ENCODE measurements at regions not wholly inside any gene's neighbourhood (a gene's known extent, or its start where the extent isn't known, plus 50 kb on each side); places are given as distances from the start of the nearest gene placed in this dataset.
"Not testable (repeated sequence)": the region's sequence is repeated elsewhere in the genome, so short reads cannot be mapped to it uniquely, and the experiment has no call there.

DNA sequence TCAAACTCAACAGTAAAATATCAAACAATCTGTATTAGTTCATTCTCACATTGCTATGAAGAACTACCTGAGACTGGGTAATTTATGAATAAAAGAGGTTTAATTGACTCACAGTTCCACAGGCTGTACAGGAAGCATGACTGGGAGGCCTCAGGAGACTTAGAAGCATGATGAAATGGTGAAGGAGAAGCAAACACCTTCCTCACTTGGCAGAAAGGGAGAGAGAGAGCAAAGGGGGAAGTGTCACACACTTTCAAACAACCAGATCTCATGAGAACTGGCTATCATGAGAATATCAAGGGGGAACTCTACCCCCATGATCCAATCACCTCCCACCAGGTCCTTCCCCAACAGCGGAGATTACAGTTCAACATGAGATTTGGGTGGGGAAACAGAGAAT, 198.5 kb upstream of the CRIM1 start:
- not testable (repeated sequence) for FAIRE-seq

DNA sequence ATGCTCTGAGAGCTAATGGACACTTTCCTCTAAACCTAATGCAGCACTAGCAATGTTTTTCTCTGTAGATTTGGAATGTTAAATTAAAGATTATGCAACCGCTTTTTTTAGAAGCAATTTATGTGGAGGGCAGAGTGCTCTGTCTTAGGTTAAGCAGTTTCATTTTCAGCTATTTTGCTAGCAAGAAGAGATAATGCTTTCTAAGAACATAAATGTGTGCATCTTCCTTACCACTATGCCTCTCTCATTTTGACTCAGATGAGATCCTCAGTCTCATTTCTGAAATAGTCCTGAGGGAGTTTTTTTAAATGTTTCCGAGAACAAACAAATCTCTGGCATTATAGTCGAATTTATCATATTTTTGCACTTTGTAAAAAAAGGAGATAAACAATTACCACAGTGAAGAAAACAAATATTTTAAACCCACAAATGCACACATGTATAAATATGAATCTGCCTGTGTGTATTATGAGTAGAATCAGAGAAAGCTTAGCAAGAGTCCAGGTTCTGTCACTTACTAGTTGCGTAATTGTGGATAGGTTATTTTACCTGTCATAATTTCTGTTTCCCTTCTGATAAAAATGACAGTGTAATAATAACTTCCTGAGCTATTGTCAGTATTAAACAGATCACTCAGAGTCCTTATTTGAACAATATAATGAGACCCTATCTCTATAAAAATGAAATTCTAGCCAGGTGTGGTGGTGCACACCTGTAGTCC, 207.7 kb upstream of the CRIM1 start:
- FAIRE-seq, result no peak

DNA sequence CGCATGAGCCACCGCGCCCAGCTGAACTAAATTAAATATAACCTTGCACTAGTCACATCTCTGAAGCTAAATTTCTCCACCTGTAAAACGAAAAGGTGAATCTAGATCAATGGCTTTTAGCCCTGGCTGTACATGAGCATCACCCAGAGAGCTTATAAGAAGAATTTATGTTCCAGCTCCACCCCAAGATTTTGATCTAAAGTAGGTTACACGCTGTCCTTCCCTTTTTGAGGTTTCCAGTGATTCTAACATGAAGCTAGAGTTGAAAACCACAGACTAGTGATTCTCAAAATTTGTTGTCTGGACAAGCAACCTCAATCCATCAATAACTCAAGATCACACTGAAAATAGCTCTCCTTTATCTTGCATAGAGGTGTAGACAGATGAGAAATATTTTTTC, 208.8 kb upstream of the CRIM1 start:
- FAIRE-seq, result no peak

DNA sequence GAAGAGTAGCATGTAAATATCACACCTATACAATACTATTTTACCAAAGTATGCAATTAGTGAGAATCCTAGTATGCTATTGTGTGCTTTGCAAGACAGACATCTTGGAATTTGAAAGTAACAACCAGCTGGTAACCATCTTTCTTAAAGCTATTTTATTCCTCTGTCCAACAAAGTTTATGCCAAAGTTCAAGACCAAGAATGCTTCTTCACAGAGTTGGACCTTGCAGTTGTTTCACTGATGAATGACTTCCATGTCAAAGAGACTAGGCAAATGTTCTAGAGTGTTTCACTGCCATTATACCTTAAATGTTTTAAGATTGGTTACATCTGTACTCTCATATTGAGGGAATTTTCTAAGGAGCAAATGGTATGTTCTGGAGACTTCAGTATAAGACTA, 215.2 kb upstream of the CRIM1 start:
- FAIRE-seq, result no peak

DNA sequence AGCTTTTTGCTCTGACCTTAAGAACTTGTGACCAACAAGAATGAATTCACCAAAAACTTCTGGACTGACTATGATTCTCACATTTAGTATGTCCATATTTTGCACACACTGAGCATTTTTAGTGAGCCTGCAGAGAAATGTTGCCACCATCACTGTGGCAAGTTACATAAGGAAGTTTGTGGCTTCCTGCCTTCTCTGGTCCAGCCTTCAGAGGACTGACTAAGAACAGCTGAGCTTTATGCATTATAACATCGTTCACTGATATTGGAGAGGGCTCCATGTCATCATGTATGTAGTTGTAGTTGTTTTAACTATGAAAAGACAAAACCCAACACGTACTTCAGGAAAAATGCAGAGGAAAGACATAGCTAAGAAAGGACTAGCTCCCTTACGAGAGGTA, 218.0 kb upstream of the CRIM1 start:
- FAIRE-seq, result no peak

DNA sequence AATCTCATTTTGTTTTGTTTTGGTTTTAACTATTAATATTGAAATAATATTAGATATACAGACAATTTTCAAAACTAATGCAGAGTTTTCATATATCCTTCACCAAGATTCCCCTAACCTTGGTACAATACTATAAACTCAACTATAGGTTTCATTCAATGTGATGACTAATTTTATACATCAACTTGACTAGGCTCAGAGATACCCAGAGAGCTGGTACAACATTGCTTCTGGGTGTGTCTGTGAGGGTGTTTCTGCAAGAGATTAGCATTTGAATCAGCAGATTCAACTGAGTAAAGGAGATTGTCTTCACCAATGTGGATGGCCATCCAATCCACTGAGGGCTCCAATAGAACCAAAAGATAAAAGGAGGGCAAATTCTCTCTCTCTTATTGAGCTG, 221.3 kb upstream of the CRIM1 start:
- no peak for FAIRE-seq

DNA sequence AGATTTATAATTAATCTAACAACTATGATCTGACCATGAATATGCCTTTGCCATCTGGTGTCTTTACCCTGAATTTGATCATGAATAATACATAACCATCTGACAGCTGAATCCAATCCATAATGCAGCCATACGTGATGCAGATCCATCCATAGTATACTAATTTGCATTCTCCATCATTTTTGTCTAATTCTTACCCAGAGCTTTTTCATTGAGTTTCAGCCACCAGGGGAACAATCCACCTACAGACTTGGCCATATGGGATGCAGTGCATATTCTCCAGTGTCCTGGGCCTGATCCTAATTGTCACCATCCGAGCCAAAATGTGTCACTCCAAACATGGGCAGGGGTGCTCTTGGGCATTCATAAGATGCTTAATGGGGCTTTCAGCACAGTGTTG, 227.2 kb upstream of the CRIM1 start:
- no peak for FAIRE-seq

DNA sequence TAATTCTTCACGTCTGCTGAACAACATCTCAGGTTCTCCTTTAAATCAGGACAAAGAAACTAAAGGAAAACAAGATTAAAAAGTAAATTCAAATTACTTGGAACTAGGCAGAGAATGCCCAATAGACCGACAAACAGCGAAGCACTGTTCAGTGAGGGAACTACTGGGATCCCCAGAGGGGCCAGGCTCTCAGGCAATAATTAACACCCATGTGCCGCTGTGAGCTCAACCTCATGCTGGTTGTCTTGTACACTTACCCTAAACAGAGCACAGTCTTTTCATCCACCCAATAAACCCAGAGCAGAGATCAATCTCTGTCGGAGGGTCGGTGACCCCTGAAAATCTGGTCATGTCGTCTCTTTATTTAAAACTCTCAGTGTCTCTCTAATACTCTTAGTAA, 229.9 kb upstream of the CRIM1 start:
- no peak for FAIRE-seq

DNA sequence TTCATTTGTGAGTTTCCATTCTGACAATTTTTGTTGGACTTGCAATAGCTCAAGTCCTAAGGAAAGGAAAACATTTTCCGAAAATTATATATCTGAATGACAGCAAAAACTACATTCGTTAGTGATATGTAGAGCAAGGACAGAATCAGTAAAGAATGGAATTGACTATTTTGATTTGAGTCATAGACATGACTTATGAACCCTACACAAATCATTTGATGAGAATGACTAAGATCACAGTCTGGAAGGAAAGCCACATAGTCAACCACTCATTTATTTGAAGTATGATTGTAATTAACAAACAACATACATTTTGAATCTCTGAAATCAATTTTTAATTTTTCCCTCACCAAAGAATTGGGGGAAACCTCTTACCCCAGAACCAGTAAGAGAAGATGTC, 231.6 kb upstream of the CRIM1 start:
- no peak for FAIRE-seq

DNA sequence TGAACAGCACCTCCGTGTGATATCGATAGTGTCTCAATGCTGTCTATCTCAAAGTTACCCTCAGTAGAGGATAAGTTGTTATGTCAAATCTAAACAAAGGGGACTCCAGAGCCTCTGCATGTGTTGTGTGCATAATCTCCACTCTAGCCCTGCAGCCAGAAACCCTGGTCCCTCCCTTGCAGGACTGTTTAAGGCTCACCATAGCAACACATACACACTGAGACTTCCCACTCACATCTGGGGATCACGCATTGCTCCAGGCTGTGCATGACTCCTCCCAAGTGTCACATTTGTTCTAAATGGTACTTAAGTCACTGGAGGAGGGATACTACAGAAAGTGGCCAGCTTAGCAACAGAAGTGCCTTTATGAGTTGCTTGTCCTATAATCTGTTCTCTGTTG, 258.6 kb upstream of the CRIM1 start:
- FAIRE-seq, result no peak

DNA sequence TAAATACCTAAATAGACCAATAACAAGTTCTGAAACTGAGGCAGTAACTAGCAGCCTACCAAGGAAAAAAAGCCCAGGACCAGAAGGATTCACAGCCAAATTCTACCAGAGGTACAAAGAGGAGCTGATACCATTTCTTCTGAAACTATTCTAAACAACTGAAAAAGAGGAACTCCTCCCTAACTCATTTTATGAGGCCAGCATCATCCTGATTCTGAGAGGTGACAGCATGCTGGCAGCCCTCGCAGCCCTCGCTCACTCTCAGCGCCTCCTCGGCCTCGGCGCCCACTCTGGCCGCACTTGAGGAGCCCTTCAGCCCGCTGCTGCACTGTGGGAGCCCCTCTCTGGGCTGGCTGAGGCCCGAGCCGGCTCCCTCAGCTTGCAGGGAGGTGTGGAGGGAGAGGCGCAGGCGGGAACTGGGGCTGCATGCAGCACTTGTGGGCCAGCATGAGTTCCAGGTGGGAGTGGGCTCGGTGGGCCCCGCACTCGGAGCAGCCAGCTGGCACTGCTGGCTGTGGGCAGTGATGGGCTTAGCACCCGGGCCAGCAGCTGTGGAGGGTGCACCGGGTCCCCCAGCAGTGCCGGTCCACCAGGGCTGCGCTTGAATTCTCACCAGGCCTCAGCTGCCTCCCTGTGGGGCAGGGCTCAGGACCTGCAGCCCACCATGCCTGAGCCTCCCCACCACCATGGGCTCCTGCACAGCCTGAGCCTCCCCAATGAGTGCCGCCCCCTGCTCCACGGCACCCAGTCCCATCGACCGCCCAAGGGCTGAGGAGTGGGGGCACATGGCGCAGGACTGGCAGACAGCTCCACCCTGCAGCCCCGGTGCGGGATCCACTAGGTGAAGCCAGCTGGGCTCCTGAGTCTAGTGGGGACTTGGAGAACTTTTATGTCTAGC, 263.5 kb upstream of the CRIM1 start:
- FAIRE-seq, result not testable (repeated sequence)

DNA sequence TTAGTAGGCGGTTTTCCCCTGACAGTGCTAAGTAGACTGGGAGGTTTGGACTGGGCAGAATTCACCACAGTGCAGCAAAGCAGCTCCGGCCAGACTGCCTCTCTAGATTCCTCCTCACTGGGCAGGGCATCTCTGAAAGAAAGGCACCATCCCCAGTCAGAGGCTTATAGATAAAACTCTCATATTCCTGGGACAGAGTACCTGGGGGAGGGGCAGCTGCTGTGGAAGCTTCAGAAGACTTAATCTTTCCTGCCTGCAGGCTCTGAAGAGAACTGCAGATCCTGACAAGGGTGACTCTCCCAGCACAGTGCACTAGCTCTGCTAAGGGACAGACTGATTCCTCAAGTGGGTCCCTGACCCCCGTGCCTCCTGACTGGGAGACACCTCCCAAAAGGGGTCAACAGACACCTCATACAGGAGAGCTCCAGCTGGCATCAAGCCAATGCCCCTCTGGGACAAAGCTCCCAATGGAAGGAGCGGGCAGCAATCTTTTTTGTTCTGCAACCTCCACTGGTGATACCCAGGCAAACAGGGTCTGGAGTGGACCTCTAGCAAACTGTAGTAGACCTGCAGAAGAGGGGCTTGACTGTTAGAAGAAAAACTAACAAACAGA, 266.8 kb upstream of the CRIM1 start:
- no peak for FAIRE-seq

DNA sequence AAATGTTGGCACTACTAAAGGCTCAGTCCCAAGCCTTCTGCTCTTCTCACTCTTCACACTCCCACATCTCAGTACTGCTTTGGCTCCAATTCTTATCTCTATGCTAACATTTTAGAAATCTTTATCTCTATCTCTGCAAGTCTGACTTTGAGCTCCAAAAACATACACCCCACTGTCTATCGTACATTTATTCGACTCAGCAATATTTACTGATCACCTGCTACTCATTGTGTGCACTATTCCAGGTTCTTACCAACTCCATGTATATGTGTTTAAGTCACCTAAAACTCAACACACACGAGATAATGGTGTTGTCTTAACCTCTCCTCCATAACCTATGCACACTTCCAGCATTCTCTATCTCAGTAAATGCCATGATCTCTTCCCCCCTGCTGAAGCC, 268.2 kb upstream of the CRIM1 start:
- no peak for FAIRE-seq

DNA sequence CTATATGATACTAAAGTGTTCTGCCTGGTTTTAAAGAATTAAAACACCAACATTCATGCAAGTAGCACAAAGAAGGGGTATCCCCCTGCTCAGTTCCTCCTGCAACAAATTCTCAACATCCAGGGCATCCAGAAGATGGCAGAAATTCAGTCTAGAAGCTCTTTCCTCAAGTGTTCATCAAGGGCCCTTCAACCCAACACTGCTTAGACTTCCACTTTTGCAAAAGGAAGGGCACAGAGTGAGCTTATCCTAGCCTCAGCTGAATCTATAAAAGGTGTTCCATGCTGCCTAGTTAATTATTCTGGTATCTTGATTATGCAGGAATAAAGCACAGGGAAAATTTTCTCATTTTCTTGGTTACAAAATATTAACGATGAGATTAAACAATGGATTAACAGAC, 275.8 kb upstream of the CRIM1 start:
- FAIRE-seq, result no peak

DNA sequence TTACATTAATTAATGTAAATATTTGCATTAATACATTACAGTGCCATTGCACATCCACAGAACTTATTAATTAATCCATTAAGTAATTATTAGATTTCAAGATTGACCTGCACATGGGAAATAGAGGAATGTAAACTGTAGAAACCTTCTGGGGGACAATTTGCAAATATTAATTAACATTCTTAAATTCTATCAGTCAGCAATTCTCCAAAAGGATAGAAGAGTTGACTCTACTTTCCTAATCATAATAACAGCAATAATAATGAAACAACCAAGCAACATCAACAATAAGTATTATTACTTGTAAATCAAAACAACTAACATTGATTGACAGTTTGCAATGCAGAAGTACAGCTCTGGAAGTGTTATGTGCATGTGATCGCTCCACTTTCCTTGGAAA, 281.6 kb upstream of the CRIM1 start:
- FAIRE-seq, result no peak

DNA sequence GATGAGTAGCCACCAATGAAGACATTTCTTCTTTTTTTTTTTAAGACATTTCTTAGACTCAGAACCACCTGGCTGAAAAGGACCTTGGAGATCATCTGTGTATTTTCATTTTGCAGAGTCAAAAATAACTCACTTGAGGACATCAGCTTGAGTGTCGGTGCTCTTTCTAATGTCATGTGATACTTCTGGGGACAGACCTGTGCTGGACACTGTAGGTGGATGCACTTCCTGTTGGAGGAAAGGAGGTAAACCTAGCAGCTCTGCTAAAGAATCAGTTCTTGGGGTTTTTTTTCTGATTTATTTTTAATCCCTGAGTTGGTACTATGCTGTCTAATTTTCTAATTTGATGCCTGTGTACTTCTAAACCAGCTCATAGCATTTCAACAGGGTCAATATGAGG, 283.9 kb upstream of the CRIM1 start:
- no peak for FAIRE-seq

DNA sequence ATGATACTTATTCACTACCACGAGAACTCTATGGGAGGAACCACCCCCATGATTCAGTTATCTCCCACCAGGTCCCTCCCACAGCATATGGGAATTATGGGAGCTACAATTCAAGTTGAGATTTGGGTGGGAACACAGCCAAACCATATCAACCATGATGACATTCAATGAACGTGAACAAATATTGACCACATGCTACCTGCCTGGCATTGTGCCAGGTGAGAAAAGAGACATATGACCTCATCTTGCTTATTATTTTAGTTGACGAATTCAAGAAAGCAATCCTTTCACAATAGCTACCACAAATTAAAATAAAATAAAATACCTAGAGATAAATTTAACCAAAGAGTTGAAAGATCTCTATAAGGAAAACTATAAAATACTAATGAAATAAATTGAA, 286.5 kb upstream of the CRIM1 start:
- FAIRE-seq, result no peak

DNA sequence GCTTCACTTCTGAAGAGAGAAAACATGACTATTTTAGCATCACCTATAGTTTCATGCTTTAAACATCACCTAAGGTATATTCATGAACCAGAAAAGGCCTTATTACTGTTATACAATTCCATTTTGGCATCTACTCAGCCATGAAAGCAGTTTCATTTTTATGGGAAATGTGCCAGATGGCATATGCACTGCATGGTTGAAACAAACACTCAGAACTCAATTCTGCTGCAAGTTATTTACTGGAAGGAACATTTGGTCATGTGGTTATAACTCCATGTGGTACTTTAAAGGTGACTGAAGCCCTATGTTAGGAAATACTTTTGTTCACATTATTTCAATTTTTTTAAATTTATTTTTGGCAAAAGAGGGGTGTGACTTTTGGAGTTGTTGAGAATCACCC, 287.5 kb upstream of the CRIM1 start:
- FAIRE-seq, result no peak

DNA sequence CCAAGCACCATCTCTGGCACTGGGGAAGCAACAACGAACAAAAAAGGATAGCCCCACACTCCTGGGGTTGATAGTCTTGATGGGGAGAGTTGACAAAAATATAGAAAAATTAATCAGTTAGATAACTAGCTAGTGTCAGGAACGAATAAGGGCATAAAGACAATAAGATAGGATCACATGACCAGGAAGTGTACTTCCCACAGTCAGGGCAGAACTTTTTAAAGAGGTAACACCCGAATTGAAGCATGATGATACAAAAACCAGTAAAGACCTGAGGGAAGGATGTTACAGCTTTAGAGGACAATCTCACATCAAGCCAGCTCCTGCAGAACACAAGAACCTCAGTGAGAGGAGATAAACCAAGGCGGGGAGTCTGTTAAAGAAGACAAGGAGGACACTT, 295.4 kb upstream of the CRIM1 start:
- no peak for FAIRE-seq

DNA sequence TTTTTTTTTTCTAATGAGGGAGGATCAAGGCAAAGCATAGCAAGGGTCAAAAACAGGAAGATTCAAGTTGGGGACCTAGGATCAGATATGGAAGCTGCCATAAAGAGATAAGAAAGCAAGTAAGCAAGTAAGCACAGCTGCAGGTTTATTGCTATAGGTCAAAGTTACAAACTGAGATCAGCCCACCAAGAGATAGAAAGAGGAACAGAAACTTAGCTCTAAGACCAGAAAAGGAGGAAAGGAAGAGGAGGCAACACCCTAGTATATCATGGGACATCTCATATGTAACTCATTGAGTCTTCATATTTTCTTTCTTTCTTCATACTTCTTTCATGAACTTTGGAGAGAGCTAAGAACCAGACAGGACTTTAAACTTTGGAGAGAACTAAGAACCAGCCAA, 295.9 kb upstream of the CRIM1 start:
- FAIRE-seq, result no peak

DNA sequence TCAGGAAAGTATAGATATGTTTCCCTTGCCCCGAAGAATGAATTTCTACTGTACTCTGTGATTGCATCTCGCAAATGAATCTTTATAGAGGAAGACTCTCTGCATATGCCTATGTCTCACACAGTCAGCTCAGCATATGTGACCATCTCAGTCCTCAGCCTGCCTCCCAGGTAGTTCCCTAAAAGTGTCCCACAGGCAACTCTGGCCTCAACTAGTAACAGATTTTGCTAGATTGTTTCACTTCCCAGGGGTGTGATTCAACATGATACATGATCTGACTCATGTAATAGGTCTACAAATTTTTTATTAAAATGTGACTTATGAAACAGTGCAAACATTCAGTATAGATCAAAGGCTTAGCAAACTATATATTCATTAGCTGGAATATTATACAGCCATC, 296.6 kb upstream of the CRIM1 start:
- no peak for FAIRE-seq

DNA sequence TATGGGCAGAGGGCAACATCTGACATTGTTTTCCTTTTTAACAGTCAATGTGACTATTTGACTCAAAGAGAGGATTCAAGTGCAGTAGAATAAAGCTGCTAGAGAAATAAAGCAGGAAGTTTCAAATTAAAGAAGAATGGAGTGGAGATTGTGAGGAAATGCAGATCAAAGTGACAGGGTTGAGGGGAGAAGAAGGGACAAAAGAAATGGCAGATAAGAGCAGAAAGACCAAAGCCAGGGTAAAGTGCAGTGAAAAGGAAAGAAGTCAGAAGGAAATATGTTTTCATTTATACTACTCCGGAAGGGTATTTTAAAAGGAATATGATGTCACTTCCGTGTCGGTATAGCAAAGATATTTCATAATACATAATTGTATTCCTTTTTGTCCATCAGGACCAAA, 297.5 kb upstream of the CRIM1 start:
- no peak for FAIRE-seq

DNA sequence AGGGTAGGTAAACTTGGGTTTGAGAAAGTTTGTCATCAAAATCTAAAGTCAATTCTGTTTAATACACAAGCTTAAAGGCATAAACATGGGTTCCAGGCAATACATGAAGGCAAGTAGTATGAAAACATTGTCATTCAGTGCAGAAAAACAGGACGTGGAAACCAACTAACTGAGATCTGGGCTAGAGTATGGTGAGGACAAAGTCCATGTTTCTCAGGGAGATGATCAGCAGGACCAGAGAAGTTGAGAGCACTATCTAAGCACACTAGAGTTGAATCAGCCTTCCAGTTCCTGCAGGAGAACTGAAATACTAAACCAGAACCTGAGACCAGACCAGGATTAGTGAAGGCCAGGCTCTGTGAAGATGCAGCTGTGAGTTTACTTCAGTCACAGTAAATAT, 302.8 kb upstream of the CRIM1 start:
- no peak for FAIRE-seq

DNA sequence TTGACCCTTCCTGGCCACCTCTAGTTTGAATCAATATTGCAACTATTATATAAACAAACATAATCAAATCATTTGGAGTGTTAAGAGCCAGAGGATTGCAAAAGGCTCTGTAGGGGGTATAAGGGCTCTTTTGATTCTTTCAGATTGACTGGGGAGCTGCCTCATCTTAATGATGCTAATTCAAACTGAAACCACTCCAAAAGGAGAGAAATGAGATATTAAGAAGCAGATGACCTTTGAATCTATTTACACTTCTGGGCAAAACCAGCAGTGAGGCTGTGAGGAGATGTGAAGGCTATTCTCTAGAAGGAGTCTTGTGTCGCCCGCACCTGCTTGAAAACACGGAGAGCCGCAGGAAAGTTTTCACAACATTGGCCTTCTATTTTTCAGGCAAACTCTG, 311.2 kb upstream of the CRIM1 start:
- FAIRE-seq, result no peak

All from G401.6 (cell line).